ENCODE measurements at regions not wholly inside any gene's neighbourhood (a gene's known extent, or its start where the extent isn't known, plus 50 kb on each side); places are given as distances from the start of the nearest gene placed in this dataset.

GRCh38 chr3:86595696-86596095 lies 395.3 kb downstream of the VGLL3 start:
- Histone ChIP-seq H3K9me3 (ENCODE audit: control insufficient read depth in 2 of 2, insufficient read depth in 1 of 2, low read depth in 1 of 2, low read length in 1 of 2) (peaks cover 0 to under 1% of the 10 kb centered on the region in 2 donors), H3K27ac (ENCODE audit: low read depth in 1 of 3, low read length in 2 of 3) (no peak overlapping the region), H3K4me1 (ENCODE audit: control insufficient read depth in 3 of 3, insufficient read depth in 2 of 3, low read depth in 1 of 3, low read length in 2 of 3) (no peaks in the 10 kb centered on the region), H3K4me3 (ENCODE audit: low read depth in 1 of 3, low read length in 3 of 3) (no peak overlapping the region), H3K27me3 (ENCODE audit: control insufficient read depth in 3 of 3, insufficient read depth in 3 of 3, low read length in 3 of 3) (no peaks in the 10 kb centered on the region), H3K36me3 (ENCODE audit: control insufficient read depth in 3 of 3, insufficient read depth in 2 of 3, low read depth in 1 of 3, low read length in 3 of 3) (no peaks in the 10 kb centered on the region)
- whole genome bisulfite sequencing, 3 donors: 74 to 81% (median 77%) methylated on average over 3 of the region's 3 CpGs
- no peak for DNase-seq
- FAIRE-seq: no peak

GRCh38 chr3:86594838-86595237 lies 396.1 kb downstream of the VGLL3 start:
- no peaks in the 10 kb centered on the region for H3K36me3 ChIP-seq (ENCODE audit: control insufficient read depth in 3 of 3, insufficient read depth in 2 of 3, low read depth in 1 of 3, low read length in 3 of 3)
- WGBS, 3 donors: 30 to 43% (median 38%) methylated on average over 1 of the region's 1 CpG
- H3K27me3 ChIP-seq (ENCODE audit: control insufficient read depth in 3 of 3, insufficient read depth in 3 of 3, low read length in 3 of 3): no peaks in the 10 kb centered on the region
- no peak for FAIRE-seq
- no peak overlapping the region for H3K4me3 ChIP-seq (ENCODE audit: low read depth in 1 of 3, low read length in 3 of 3)
- H3K4me1 ChIP-seq (ENCODE audit: control insufficient read depth in 3 of 3, insufficient read depth in 2 of 3, low read depth in 1 of 3, low read length in 2 of 3): no peaks in the 10 kb centered on the region
- H3K27ac ChIP-seq (ENCODE audit: low read depth in 1 of 3, low read length in 2 of 3): no peak overlapping the region
- no peaks in the 10 kb centered on the region for H3K9me3 ChIP-seq (ENCODE audit: control insufficient read depth in 2 of 2, insufficient read depth in 1 of 2, low read depth in 1 of 2, low read length in 1 of 2)
- no peak for DNase-seq

GRCh38 chr3:86578071-86578470 lies 412.9 kb downstream of the VGLL3 start:
- Histone ChIP-seq H3K36me3 (ENCODE audit: control insufficient read depth in 3 of 3, insufficient read depth in 2 of 3, low read depth in 1 of 3, low read length in 3 of 3) (no peaks in the 10 kb centered on the region), H3K9me3 (ENCODE audit: control insufficient read depth in 2 of 2, insufficient read depth in 1 of 2, low read depth in 1 of 2, low read length in 1 of 2) (no peaks in the 10 kb centered on the region), H3K4me1 (ENCODE audit: control insufficient read depth in 3 of 3, insufficient read depth in 2 of 3, low read depth in 1 of 3, low read length in 2 of 3) (no peaks in the 10 kb centered on the region), H3K27ac (ENCODE audit: low read depth in 1 of 3, low read length in 2 of 3) (no peak overlapping the region), H3K4me3 (ENCODE audit: low read depth in 1 of 3, low read length in 3 of 3) (no peak overlapping the region), H3K27me3 (ENCODE audit: control insufficient read depth in 3 of 3, insufficient read depth in 3 of 3, low read length in 3 of 3) (no peaks in the 10 kb centered on the region)
- 40 to 63% (median 44%) methylated on average over 2 of the region's 2 CpGs for WGBS, 3 donors
- FAIRE-seq (no peak), DNase-seq (no peak)

GRCh38 chr3:86563400-86563970 lies 427.5 kb downstream of the VGLL3 start:
- no peaks in the 10 kb centered on the region for H3K36me3 ChIP-seq (ENCODE audit: control insufficient read depth in 3 of 3, insufficient read depth in 2 of 3, low read depth in 1 of 3, low read length in 3 of 3)
- H3K27ac ChIP-seq (ENCODE audit: low read depth in 1 of 3, low read length in 2 of 3): no peak overlapping the region
- no peaks in the 10 kb centered on the region for H3K4me1 ChIP-seq (ENCODE audit: control insufficient read depth in 3 of 3, insufficient read depth in 2 of 3, low read depth in 1 of 3, low read length in 2 of 3)
- 9 to 23% (median 13%) methylated on average over 2 of the region's 2 CpGs for WGBS, 3 donors
- FAIRE-seq (peak; percentile 76), DNase-seq (peak; percentile 18 to 46)
- H3K27me3 ChIP-seq (ENCODE audit: control insufficient read depth in 3 of 3, insufficient read depth in 3 of 3, low read length in 3 of 3): no peaks in the 10 kb centered on the region
- no peaks in the 10 kb centered on the region for H3K9me3 ChIP-seq (ENCODE audit: control insufficient read depth in 2 of 2, insufficient read depth in 1 of 2, low read depth in 1 of 2, low read length in 1 of 2)
- H3K4me3 ChIP-seq (ENCODE audit: low read depth in 1 of 3, low read length in 3 of 3): no peak overlapping the region

- H3K27ac ChIP-seq (ENCODE audit: low read depth in 1 of 3, low read length in 2 of 3): no peak overlapping the region
- no peaks in the 10 kb centered on the region for H3K9me3 ChIP-seq (ENCODE audit: control insufficient read depth in 2 of 2, insufficient read depth in 1 of 2, low read depth in 1 of 2, low read length in 1 of 2)
- DNase-seq (no peak), FAIRE-seq (no peak)
- H3K27me3 ChIP-seq (ENCODE audit: control insufficient read depth in 3 of 3, insufficient read depth in 3 of 3, low read length in 3 of 3): no peaks in the 10 kb centered on the region
- H3K4me1 ChIP-seq (ENCODE audit: control insufficient read depth in 3 of 3, insufficient read depth in 2 of 3, low read depth in 1 of 3, low read length in 2 of 3): no peaks in the 10 kb centered on the region
- no peaks in the 10 kb centered on the region for H3K36me3 ChIP-seq (ENCODE audit: control insufficient read depth in 3 of 3, insufficient read depth in 2 of 3, low read depth in 1 of 3, low read length in 3 of 3)
- WGBS, 3 donors: 57 to 71% (median 63%) methylated on average over 1 of the region's 1 CpG
- no peak overlapping the region for H3K4me3 ChIP-seq (ENCODE audit: low read depth in 1 of 3, low read length in 3 of 3)
These were observed 428.9 kb downstream of the VGLL3 start for GRCh38 chr3:86562090-86562489.

GRCh38 chr3:86561215-86561614 lies 429.7 kb downstream of the VGLL3 start:
- WGBS, 3 donors: 10 to 34% (median 29%) methylated on average over 5 of the region's 5 CpGs
- Histone ChIP-seq H3K27me3 (ENCODE audit: control insufficient read depth in 3 of 3, insufficient read depth in 3 of 3, low read length in 3 of 3) (no peaks in the 10 kb centered on the region), H3K9me3 (ENCODE audit: control insufficient read depth in 2 of 2, insufficient read depth in 1 of 2, low read depth in 1 of 2, low read length in 1 of 2) (no peaks in the 10 kb centered on the region), H3K4me3 (ENCODE audit: low read depth in 1 of 3, low read length in 3 of 3) (no peak overlapping the region), H3K36me3 (ENCODE audit: control insufficient read depth in 3 of 3, insufficient read depth in 2 of 3, low read depth in 1 of 3, low read length in 3 of 3) (no peaks in the 10 kb centered on the region), H3K4me1 (ENCODE audit: control insufficient read depth in 3 of 3, insufficient read depth in 2 of 3, low read depth in 1 of 3, low read length in 2 of 3) (no peaks in the 10 kb centered on the region), H3K27ac (ENCODE audit: low read depth in 1 of 3, low read length in 2 of 3) (no peak overlapping the region)
- DNase-seq: peak in 1 of 2 donors; percentile 25
- no peak for FAIRE-seq

- no peak overlapping the region for H3K4me3 ChIP-seq (ENCODE audit: low read depth in 1 of 3, low read length in 3 of 3)
- no peaks in the 10 kb centered on the region for H3K27me3 ChIP-seq (ENCODE audit: control insufficient read depth in 3 of 3, insufficient read depth in 3 of 3, low read length in 3 of 3)
- DNase-seq (no peak), FAIRE-seq (no peak)
- H3K36me3 ChIP-seq (ENCODE audit: control insufficient read depth in 3 of 3, insufficient read depth in 2 of 3, low read depth in 1 of 3, low read length in 3 of 3): no peaks in the 10 kb centered on the region
- H3K4me1 ChIP-seq (ENCODE audit: control insufficient read depth in 3 of 3, insufficient read depth in 2 of 3, low read depth in 1 of 3, low read length in 2 of 3): no peaks in the 10 kb centered on the region
- H3K9me3 ChIP-seq (ENCODE audit: control insufficient read depth in 2 of 2, insufficient read depth in 1 of 2, low read depth in 1 of 2, low read length in 1 of 2): no peaks in the 10 kb centered on the region
- H3K27ac ChIP-seq (ENCODE audit: low read depth in 1 of 3, low read length in 2 of 3): no peak overlapping the region
- WGBS, 3 donors: 58 to 79% (median 65%) methylated on average over 5 of the region's 5 CpGs
These were observed 436.6 kb downstream of the VGLL3 start for GRCh38 chr3:86554383-86554782.

- Histone ChIP-seq H3K27me3 (ENCODE audit: control insufficient read depth in 3 of 3, insufficient read depth in 3 of 3, low read length in 3 of 3) (no peaks in the 10 kb centered on the region), H3K4me3 (ENCODE audit: low read depth in 1 of 3, low read length in 3 of 3) (no peak overlapping the region), H3K9me3 (ENCODE audit: control insufficient read depth in 2 of 2, insufficient read depth in 1 of 2, low read depth in 1 of 2, low read length in 1 of 2) (no peaks in the 10 kb centered on the region), H3K27ac (ENCODE audit: low read depth in 1 of 3, low read length in 2 of 3) (no peak overlapping the region), H3K36me3 (ENCODE audit: control insufficient read depth in 3 of 3, insufficient read depth in 2 of 3, low read depth in 1 of 3, low read length in 3 of 3) (no peaks in the 10 kb centered on the region), H3K4me1 (ENCODE audit: control insufficient read depth in 3 of 3, insufficient read depth in 2 of 3, low read depth in 1 of 3, low read length in 2 of 3) (no peaks in the 10 kb centered on the region)
- FAIRE-seq (no peak), DNase-seq (no peak)
- 28 to 51% (median 45%) methylated on average over 2 of the region's 2 CpGs for WGBS, 3 donors
These were observed 443.3 kb downstream of the VGLL3 start for GRCh38 chr3:86547692-86548091.

- Histone ChIP-seq H3K36me3 (ENCODE audit: control insufficient read depth in 3 of 3, insufficient read depth in 2 of 3, low read depth in 1 of 3, low read length in 3 of 3) (no peaks in the 10 kb centered on the region), H3K4me3 (ENCODE audit: low read depth in 1 of 3, low read length in 3 of 3) (no peak overlapping the region), H3K9me3 (ENCODE audit: control insufficient read depth in 2 of 2, insufficient read depth in 1 of 2, low read depth in 1 of 2, low read length in 1 of 2) (peaks cover 0 to 5% of the 10 kb centered on the region in 2 donors), H3K27ac (ENCODE audit: low read depth in 1 of 3, low read length in 2 of 3) (no peak overlapping the region), H3K27me3 (ENCODE audit: control insufficient read depth in 3 of 3, insufficient read depth in 3 of 3, low read length in 3 of 3) (no peaks in the 10 kb centered on the region), H3K4me1 (ENCODE audit: control insufficient read depth in 3 of 3, insufficient read depth in 2 of 3, low read depth in 1 of 3, low read length in 2 of 3) (no peaks in the 10 kb centered on the region)
- no peak for FAIRE-seq
- WGBS, 3 donors: 55 to 72% (median 67%) methylated on average over 5 of the region's 5 CpGs
- DNase-seq: no peak
These were observed 453.8 kb downstream of the VGLL3 start for GRCh38 chr3:86537171-86537570.
